Skeletal muscle cell (primary cell): ENCODE measurements at regions not wholly inside any gene's neighbourhood (a gene's known extent, or its start where the extent isn't known, plus 50 kb on each side); places are given as distances from the start of the nearest gene placed in this dataset.

Experiments used
- DNase-seq: peaks from one replicate; pipeline ENCODE4 v3.0.0-alpha.2; 2010; ENCODE audit warnings: low read depth
- H3K4me3 ChIP-seq: 2 replicates; pipeline ENCODE4 v1.5.1; 2011; ENCODE audit warnings: low read depth, mild to moderate bottlenecking, control low read depth, low read length, moderate library complexity

DNA sequence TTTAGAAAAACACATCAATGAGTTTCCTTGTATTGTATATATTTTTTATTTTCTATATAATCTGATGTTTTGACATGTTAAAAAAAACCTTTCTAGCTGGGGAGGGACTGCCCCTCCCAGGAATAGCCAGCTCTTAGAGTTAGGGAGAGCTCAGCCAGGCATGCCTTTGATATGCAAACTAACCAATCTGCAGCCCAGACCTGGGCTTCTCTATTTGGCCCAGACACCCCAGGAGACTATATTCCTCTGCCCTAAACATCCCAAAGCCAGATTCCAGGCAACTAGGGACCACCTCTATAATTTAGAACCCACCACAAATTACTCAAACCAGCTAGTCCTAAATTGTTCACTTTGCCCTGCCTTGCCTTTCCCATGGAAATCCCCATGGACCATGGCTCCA lies 390.9 kb upstream of the ADAMTS9 start:
- no peak for DNase-seq
- no peak overlapping the region for H3K4me3 ChIP-seq

DNA sequence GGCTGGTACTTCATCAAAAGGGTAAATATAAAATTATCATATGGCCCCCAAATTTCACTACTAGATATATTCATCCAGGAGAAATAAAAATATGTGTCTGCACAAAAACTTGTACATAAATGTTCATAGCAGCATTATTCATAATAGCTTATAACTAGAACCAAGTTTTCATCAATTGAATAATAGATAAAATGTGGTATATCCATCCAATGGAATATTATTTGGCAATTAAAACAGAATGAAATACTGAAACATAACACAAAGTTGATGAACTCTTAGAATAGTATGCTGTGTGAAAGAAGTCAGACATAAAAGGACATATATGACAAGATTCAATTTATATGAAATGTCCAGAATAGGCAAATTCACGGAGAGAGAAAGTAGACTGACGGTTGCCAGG lies 389.3 kb upstream of the ADAMTS9 start:
- no peak for DNase-seq
- no peak overlapping the region for H3K4me3 ChIP-seq

DNA sequence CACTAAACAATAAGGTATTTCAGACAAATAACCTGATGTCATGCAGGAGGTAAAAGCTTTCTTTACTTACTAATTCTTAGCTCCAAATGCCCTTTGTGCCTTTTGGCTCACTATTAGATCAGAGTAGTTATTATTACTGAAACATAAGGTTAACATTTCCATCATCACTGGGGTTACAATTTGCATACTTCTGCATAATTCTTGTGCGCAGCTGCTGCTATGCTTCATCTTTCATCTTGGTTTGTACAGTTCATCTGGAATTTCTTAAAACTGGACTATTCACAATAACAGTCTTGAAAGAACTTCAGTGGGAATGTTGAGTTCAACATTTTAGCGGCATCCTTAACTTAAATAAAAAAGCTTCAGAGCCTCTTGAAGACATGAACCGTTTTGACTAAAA lies 383.2 kb upstream of the ADAMTS9 start:
- no peak for DNase-seq
- no peak overlapping the region for H3K4me3 ChIP-seq

DNA sequence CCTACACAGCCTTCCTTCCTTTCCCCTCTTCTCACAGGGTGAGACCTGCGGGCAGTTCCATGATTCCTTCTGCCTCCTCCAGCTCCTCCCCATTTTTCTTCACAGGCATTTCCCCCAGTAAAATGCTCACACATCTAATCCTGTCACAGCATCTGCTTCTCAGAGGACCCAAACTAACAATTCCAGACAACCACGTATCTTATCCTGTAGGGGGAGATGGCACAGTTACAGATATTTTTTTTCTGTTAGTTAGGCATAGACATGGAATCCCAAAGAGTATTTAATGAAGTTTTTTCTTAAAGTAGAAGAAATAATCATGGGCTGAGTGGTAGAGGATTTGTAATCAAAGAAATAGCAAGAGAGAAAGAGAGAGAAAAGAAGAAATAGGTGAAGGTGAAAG lies 373.1 kb upstream of the ADAMTS9 start:
- DNase-seq = no peak
- no peak overlapping the region for H3K4me3 ChIP-seq

DNA sequence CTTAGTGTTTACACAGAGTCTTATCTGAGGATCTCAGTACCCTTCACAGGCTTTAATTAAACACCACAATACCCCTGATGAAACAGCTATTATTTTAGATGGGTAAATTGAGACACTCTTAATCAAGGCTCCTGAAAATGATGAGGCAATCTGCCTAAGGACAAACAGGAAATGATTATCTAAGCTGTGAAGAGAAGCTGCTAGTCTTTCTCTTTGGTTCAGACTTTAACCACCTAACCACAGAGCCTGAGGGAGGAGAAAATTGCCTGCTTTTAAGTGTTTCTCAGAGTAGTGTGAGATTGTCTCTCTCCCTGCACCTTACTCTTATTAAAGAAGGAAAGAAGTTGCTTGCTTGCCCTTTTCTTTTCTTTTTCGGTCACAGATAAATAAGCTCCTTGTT lies 364.3 kb upstream of the ADAMTS9 start:
- DNase-seq = no peak
- H3K4me3 ChIP-seq = no peak overlapping the region

DNA sequence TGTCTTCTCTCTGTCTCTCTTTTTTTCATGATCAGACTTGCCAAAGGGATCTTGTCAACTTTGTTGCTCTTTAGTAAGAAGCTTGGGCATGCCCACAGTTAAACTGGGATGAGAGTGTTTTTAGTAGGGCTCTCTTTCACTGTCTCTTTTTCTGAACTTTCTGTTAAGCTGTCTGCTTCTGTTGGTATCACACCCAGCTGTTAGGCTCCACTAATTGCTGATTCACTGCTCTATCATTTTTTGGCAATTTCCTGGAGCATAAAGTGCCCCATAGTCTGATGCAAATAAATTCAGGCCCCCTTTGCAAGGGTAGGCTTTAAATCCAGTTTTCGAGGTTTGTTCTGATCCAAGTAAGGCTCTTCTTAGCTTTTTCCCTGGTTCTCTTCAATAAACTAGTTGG lies 360.4 kb upstream of the ADAMTS9 start:
- DNase-seq = no peak
- H3K4me3 ChIP-seq = no peak overlapping the region

DNA sequence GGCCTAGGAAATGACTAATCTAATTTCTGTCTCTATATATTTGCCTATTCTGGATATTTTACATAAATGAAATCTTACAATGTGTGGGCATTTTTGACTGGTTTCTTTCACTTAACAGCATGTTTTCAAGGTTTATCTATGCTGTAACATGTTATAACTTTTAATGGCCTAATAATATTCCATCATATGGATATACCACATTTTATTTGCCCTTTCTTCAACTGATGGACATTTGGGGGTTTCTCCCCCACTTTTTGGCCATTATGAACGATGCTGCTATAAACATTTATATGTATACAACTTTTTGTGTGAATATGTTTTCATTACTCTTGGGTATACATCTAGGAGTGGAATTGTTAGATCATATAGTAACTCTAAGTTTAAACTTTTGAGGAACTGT lies 357.3 kb upstream of the ADAMTS9 start:
- H3K4me3 ChIP-seq = no peak overlapping the region
- no peak for DNase-seq

DNA sequence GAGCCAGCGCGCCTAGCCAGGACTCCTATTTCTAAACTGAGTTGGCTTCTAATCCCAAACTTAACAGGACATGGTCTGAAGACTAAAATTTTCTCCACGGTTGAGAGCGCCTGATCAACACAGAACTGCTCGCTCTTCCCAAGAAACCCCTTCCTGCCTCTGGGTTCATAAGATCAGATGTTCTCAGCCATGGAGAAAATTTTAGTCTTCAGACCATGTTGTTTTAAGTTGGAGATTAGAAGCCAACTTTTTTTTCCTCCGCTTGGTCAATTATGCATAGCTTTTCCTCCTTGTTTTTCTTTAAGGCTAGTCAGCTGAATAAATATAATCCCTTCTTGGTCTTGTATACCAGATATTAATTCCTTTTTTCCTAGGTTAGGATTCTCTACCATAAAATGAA lies 356.6 kb upstream of the ADAMTS9 start:
- no peak overlapping the region for H3K4me3 ChIP-seq
- no peak for DNase-seq

DNA sequence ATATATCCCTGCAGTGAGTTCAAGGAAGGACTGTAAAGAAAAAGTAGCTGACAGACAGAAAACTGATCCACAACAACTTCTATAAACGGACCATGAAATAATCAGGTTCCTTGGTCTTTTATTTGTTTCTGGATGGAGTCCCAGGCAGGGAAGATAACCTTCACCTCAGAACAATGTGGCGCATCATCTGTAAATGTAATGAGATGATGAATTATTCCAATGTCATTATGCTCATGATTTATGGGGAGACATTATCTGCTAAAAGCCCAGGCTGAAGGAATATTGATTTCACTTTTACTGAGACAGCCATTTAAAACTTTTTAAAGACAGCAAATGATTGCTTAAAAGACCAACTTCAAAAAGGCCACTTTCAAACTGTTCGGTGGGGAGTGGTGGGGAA lies 354.9 kb upstream of the ADAMTS9 start:
- no peak overlapping the region for H3K4me3 ChIP-seq
- no peak for DNase-seq

DNA sequence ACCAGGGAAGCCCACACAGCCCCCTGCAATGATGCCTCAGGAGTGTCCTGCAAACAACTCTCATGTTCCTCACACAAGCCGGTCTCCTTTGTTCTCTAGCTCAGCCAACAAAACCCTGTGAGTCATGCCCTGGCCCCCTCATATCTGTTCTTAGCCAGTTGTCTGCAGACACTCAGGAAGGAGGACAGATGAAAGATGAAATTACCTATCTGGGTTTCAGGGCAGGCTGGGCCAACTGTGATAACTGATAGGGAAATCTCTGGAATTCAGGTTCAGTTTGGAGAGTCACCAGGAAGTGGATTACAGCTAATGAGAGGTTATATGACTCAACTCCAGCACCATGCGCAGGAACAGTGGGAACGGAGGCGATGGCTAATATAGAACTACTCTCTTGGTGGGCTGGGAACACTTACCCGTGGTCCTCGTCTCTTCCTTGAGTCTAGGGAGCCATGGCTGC lies 352.0 kb upstream of the ADAMTS9 start:
- no peak overlapping the region for H3K4me3 ChIP-seq
- peak; percentile 31 for DNase-seq

DNA sequence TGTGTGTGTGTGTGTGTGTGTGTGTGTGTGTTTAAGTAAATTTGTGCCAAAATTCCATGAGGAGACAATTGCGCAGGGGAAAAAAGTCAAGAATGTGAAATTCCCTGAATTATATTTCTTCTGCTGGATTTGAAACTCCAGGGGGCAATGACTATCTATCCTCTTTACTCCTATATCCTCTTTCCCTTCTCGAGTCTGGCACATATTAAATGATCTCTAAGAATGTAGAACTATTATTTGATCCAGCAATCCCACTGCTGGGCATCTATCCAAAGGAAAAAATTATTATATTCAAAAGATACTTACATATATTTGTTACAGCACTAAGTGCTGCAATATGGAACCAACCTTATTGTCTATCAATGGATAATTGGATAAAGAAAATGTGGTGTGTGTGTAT lies 350.1 kb upstream of the ADAMTS9 start:
- no peak for DNase-seq

DNA sequence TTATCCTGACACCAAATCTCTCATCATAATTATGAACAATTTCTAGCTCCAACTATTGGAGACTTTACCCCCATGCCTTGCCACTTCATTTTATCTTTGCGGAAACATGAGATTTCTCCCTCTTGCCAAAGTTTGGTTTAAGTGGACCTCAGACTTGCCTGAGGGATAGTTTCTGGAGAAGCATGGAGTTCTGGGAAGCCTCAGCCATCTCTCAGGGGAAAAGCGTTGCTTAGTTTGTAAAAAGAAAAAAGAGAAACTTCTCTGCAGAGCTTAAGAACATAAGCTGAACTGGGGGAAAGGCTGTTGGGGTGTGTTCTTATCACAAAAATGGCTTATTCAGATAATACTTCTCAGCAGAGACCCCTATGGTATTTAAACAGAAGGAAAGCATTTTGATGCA lies 347.4 kb upstream of the ADAMTS9 start:
- no peak overlapping the region for H3K4me3 ChIP-seq
- no peak for DNase-seq

More for the DNA sequence above, 350.1 kb upstream of the ADAMTS9 start:
- H3K4me3 ChIP-seq = no peak overlapping the region

DNA sequence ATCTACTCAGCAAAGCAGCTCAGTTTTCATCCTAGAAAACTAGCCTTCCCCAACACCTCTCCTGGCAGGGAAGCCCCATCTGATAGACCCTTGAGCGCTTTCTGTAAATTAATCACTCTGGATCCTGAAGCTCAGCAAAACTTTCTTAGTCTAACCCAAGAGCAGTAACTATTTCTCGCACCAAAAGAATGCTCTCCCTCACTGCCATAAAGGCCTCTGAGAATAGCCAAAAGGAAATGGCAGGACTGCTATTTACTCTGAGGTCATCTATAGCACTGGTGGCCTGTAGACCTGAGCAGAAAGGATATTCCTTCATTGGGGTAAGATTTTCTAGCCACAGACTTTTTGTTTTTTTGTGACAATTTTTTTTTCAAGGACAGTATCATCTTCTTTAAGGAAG lies 345.8 kb upstream of the ADAMTS9 start:
- no peak overlapping the region for H3K4me3 ChIP-seq
- DNase-seq = no peak

DNA sequence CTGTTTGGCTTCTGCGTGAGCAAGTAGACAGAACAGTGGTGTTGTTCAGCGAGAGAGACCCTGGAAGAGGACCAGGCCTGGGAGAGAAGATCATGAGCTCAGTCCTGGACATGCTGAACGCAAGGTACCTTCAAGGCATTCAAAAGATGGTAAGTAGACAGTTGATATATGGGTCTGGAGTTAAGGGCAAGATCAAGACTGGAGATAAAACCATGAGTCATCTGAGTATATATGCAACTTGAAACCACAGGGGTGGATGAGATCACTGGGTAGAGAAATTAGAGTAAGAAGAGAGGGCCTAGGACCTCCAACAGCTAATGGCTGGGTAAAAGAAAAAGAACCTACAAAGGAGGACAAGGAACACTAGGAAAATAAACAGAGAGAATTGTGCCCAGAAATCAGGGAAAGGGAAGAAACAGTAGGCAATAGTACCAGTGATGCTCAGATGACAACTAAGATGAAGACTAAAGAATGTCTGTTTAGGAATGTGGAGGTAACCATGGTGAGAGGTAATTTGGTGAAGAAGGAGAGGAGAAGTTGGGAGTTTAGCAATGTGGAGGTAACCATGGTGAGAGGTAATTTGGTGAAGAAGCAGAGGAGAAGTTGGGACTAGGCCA lies 343.2 kb upstream of the ADAMTS9 start:
- peak; percentile 67 for DNase-seq

DNA sequence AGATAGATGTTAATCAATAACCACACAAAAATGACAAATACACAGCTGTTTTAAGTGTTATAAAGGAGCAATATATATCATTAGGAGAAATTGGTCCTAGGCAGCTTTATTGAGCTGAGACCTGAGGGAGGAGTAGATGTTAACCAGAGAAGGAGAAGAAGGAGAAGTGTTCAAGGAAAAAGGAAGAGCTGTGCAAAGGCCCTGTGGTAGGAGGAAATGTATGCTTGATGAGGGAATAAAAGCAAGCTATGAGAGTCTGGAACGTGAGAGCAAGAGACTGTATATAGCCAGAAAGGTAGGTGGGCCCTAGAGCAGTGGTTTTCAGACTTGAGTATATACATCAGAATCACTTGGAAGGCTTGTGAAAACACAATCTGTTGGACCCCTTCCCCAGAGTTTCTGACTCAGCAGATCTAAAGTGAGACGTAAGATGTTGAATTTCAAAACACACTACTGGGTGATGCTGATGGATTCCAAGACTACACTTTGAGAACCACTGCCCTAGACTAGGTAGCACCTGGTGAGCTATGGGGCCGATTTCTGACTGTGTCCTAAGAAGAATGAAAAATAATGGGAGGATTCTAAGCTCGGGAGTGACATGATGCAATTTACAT lies 342.3 kb upstream of the ADAMTS9 start:
- DNase-seq = no peak
- H3K4me3 ChIP-seq = no peak overlapping the region

More for the DNA sequence above, 343.2 kb upstream of the ADAMTS9 start:
- no peak overlapping the region for H3K4me3 ChIP-seq

DNA sequence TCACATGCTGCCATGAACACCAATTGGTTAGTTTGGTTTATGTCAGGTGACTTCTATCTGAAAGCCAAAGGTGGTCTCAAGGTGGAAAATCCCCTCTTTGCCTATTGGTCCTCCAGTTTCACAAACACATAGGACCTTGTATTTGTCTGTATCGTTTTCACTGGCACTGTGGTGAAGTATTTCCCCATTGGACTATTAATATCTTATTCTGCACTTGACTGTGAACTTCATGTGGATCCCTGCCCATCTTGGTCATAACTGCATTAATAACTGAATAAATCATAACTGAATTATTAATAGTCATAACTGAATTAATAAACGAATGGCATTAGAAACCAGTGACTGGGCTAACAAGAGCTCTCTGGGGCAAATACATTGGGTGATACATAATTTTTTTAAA lies 341.3 kb upstream of the ADAMTS9 start:
- DNase-seq = no peak

DNA sequence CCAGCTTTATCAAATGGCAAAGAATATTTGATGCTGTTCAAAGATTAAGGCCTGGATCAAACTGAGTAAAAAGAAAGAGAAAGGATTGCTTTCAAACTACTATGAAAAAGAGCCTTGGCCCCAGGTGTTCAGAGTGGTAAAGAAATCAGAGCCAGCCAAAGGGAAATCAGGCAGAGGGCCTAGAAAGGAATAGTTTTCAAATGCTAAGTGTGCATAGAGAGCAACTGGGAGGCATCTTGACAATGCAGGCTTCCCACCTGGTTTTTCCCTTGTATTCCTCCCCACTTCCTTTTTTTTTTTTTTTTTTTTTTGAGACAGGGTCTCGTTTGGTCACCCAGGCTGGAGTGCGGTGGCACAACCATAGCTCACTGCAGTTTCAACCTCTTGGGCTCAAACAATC lies 340.2 kb upstream of the ADAMTS9 start:
- no peak for DNase-seq

More for the DNA sequence above, 341.3 kb upstream of the ADAMTS9 start:
- H3K4me3 ChIP-seq = no peak overlapping the region

DNA sequence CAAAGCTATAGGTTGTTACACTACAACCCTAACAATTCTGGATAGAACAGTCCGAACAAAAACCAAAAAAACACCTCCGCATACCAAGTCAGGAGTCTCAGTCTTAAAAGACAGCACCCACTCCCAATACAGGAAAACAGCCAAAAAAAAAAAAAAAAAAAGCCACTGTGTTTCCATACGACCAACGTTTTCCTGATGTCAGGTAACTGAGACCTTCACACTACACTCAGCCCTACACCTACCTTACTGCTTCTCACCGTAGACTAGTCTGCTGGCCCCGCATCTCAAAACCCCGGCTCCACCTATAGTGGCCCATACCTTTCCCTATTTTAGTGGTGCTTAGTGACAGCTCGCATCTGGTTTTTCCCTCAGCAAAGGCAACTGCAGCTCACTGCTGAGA lies 339.5 kb upstream of the ADAMTS9 start:
- H3K4me3 ChIP-seq = no peak overlapping the region
- no peak for DNase-seq

More for the DNA sequence above, 340.2 kb upstream of the ADAMTS9 start:
- H3K4me3 ChIP-seq = no peak overlapping the region

DNA sequence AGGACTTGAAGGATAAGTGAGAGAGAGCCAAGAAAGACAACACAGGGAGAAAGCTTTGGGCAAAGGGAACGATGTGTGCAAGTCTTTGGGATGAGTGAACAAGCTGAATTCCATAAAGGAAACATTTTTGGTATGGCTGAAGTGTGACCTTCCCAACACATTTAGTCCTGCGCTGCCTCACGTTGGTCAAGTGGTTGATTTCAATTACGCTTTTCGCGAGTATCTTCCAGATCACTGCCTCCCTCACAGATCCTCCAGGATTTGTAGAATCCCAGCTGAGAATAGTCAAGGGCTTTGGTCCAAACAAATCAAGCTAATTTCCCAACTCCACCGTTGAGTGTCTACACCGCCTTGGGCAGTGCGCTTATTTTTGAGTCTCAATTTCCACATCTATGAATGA lies 338.4 kb upstream of the ADAMTS9 start:
- no peak for DNase-seq
- H3K4me3 ChIP-seq = no peak overlapping the region

DNA sequence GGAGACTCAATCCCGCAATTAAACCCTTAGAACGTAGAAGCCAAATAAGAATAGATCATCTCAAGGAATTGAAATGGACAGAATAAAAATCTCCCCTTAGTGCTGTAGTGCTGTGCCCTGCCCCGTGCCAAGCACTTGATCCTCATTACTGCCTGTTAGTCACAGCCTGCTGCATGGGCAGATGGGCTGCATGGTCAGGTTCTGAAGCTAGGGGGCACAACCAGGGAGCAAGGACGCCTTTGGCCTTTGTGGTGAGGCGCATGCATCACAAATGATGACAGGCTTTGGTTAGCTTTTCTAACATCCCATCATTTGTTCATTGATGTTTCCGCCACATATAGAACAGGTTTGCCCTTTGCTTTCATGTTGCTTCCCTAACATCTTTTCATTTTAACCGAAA lies 336.3 kb upstream of the ADAMTS9 start:
- no peak overlapping the region for H3K4me3 ChIP-seq
- DNase-seq = no peak
